NCI-H345 treated with DMSO at 0.1 percent for 48 hours (cell line): ENCODE measurements at regions not wholly inside any gene's neighbourhood (a gene's known extent, or its start where the extent isn't known, plus 50 kb on each side); places are given as distances from the start of the nearest gene placed in this dataset.

Source experiments
- DNase-seq: peaks from one replicate; lab custom pipeline; 2025; ENCODE audit not compliant: unreplicated experiment; lab: John Stamatoyannopoulos, UW

- DNase-seq = no peak
Measured at GRCh38 chr11:35077709-35078469, 61.1 kb upstream of the CD44 start.

- no peak for DNase-seq
Measured at GRCh38 chr11:35078470-35078735, 60.6 kb upstream of the CD44 start.

- no peak for DNase-seq
Measured at GRCh38 chr11:35079611-35080010, 59.4 kb upstream of the CD44 start.

- DNase-seq = no peak
Measured at GRCh38 chr11:35082321-35083180, 56.4 kb upstream of the CD44 start.

- DNase-seq = no peak
Measured at GRCh38 chr11:35083181-35083430, 55.9 kb upstream of the CD44 start.

- no peak for DNase-seq
Measured at GRCh38 chr11:35083431-35084238, 55.3 kb upstream of the CD44 start.

GRCh38 chr11:35084817-35085440, 54.0 kb upstream of the CD44 start:
- DNase-seq = no peak

- DNase-seq = no peak
Measured at GRCh38 chr11:35085531-35086165, 53.3 kb upstream of the CD44 start.

GRCh38 chr11:35087648-35088047, 51.3 kb upstream of the CD44 start:
- DNase-seq = no peak

GRCh38 chr11:35088226-35088625, 50.7 kb upstream of the CD44 start:
- no peak for DNase-seq

GRCh38 chr11:35088676-35089075, 50.3 kb upstream of the CD44 start:
- DNase-seq = no peak
